ENCODE measurements at regions not wholly inside any gene's neighbourhood (a gene's known extent, or its start where the extent isn't known, plus 50 kb on each side); places are given as distances from the start of the nearest gene placed in this dataset.

DNA sequence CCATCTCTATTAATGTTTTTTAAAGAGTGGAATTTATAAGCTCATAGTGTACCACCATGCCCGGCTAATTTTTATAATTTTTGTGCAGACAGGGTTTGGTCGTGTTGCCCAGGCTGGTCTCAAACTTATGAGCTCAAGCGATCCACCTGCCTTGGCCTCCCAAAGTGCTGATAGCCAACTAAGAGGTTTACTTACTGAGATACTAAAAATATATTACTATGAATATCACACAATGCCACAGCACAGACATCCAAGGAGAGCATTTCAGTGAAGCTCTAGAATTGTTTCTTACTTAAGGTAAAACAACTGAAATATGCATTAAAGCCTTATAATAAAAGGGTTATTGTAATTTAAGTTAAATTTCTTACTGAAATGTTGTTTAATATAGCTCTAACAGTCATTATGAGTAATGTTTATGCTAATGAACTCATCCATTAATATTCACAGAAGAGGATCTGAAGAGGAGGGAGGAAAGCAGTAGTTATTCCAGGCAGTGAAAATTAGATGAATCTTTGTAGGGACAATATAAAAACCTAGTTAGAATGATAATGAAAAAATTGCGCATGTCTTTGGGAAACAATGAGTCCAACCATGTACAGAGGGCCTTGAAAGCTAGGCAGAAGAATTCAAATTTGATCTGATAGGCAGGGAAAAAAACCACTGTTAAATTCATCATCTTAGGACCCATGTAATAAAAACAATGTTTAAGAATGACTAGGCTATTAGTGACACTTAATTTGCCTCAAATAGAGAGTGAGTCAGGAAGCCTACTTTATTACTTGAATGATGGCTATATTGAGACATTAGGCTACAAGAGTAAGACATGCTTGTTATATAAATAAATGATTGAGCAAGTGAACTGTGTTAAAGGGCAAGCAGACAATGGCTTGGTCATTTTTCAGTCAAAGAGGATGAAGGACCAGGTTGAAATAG, 99.2 kb downstream of the SLC41A2 start:
- DNase-seq (ENCODE audit: low spot score): no peak

DNA sequence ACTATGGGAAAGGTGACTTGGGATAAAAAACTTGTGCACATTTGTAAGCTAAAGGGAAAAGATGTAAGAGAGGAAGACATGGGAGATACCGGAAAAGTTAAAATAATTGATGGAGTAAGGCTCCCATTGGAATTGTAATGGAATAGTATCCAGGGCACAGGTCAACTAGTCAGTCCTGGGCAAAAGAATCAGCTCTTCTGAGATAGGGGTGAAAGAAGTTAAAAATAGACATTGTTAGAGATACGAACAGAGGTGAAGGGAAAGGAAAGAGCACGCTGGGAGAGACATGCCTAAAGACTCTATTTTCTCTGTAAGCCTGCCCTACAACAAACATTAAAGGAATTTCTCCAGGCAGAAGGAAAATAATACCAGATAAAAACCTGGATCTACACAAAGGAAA, 101.6 kb downstream of the SLC41A2 start:
- no peak for DNase-seq (ENCODE audit: low spot score)

DNA sequence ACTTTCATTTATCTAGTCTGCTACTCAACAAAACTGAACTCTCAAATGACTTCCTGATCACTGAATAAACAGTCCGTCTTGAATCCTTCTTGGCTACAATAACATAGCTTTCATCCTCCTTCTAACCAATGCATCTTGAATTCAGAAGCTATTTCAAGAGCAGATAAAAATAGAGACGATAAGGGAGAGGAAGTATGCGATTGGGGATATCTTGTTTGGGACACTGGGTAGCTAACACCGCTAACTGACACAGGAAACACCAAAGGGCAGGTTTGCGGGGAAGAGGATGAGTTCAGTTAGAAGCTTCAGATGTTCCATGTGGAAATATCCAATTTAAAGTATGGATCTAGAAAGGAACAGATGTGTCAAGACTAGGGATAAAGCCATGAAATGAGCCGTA, 102.5 kb downstream of the SLC41A2 start:
- no peak for DNase-seq (ENCODE audit: low spot score)

DNA sequence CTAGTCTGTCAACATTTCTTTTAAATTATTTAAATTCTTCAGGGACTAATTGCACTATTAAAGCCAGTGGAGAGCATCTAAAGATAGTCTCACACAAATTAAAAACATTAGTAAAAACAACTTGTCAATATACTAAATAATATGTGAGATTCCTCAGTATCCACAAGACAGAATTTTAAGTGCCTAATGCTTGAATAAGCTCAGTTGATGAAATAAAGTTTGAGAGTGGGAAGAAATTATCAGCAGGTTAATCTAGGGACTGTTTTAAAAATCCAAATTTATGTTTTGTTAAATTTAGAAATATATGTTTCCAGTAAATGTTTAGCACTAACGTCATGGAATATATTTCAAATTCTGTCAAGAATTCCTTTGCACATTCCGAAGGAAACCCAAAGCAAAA, 105.2 kb downstream of the SLC41A2 start:
- DNase-seq (ENCODE audit: low spot score): no peak

DNA sequence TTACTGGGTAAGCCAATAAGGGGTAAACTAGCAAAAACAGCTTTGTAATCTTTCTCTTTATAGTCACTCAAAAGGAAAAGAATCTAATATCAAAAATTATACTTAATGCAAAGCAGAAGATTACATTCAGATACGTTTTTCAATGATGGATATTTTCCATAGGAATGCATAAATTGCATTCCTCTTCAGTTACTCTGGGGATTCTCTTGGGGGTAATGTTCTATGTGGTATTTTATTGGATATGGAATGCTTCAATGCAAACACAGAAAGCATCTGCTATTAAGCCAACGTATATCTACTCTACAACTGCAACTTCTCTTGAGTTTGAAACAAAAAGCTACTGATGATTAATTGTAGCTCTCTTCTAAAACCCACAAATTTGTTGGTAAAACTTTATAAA, 106.0 kb downstream of the SLC41A2 start:
- DNase-seq (ENCODE audit: low spot score): no peak

DNA sequence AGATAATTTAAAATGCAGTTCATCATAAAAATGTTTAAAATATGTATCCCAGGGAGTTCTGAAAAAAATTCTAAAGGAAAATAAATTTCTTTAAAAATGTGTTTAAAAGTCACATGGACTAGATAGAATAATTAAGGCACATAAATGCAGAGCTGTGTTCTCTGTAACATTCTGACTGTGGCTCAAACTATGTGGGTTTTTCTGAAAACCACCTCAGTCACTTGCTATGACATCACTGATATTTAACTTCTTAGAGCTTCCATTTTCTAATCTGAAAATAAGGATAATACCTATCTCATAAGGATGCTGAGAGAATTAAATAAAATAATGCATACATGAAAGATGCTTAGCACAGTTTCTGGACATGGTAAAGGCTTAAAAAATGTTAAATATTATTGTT, 107.3 kb downstream of the SLC41A2 start:
- no peak for DNase-seq (ENCODE audit: low spot score)

DNA sequence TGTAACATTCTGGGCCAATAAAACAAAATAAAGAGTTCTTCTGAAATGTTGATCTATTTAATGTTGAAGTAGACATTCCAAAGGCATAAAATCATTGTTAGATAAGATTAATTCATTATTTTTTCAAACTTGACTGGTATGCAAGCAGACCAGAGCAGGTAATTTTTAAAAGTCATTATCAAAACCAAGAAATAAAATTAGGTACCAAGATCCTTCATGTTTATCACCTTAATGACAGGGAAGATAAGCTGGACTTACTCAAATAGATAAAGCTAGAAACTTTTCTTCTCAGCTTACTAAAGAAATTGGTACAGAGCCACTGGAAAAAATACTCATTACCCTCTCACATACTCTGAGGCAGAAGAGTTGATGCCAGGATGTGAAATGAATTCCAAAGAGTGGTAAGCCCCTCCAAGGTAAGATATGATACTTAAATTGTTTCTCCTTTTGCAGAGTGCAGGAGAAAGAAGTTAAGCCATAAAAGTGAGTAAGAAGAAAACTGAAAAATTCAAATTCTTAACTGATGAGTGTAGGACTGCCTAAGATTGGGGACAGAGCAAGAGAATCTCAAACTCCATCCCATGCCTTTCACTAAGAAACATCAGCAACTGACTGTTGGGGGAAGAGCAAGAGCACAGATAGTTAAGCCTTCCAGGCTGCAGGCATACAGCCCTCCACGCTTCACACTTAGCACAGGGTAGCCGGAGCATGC, 111.9 kb downstream of the SLC41A2 start:
- DNase-seq (ENCODE audit: low spot score): no peak

DNA sequence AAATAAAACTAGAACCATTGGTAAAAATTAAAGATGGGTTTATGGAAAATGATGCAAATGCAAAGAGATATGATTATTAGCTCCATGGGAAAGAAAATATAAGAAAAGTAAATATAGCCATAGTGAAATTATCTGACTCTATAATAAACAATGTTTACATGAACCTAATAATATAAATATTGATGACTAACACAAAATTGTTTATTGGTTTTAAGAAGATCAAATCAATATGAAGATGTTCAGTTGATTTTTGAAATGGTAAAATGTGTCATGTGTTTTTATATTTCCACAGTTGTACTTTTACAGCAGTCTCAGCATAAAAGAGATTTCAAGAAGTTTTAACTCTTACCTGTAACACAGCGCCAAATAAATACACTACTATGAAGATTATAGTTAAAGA, 114.0 kb downstream of the SLC41A2 start:
- DNase-seq (ENCODE audit: low spot score): no peak

DNA sequence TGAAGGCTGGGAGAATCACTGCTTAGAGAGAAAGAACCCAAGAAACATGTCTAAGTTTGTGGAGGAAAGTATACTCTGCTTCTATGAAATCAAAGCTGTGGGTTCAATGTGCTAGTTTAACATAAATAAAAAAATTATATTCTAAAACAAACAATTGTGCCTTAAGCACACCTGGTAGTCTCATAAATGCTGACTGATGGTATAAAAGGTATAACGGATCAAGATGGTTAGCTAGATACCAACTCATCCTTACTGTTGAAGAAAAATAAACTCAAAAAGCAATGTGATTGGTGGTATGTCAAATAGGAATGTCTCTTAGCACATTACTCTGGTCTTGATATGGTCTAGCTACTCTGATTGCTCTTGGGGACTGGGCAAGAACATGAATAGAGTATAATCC, 117.8 kb downstream of the SLC41A2 start:
- DNase-seq (ENCODE audit: low spot score): no peak

DNA sequence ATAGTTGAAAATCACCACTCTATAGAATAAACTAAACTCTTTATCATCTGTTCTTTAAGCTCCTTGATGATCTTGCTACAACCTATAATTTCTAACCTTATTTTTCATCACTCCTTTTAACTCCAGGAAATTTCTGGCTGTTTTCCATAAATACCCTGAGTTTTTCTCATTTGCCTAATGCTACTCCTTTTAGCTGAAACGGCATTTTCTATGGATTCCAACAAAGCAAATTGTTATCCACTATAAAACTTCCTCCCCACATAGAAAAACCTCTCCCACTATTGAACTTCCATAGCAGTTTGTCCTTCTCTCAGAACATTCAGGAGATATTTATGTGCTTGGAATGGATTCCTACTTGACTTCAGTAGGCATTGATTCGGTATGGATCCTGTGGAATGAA, 122.8 kb downstream of the SLC41A2 start:
- DNase-seq (ENCODE audit: low spot score): no peak

DNA sequence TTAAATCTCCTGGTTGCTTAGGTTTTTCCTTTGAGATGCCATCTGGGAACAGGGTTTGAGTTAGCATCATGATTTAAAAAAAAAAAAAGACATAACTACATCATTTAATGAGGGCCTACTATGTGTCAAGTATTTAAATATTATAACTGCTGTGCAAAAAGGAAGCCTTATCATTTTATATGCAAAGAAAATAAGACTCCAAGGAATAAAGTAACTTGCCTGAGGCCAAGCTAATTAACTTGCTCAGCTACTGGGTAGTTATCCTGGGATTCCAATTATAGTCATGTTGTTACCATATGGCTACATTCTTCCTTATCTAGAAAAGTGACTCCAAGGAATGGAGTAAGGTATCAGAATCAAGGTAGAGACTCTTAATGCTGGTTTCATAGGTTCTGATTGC, 123.5 kb downstream of the SLC41A2 start:
- no peak for DNase-seq (ENCODE audit: low spot score)

DNA sequence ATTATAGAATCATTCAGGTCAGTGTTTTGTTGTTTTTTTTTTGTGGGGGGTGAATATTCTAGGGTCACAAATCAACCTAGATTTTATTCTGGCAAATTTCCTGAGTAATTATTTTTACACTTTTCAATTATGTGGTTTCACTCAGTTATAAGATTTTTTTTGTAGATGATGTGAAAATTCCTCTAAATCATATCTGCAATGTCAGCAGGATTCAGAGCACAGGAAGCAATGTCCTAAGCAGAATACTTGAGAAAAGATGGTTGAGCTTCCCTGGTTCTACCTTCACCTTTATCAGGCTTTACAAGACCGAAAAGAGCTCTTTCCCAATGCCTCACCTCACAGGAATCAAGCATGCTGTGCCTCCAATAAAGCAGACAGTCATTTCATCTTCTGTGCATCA, 124.3 kb downstream of the SLC41A2 start:
- no peak for DNase-seq (ENCODE audit: low spot score)

DNA sequence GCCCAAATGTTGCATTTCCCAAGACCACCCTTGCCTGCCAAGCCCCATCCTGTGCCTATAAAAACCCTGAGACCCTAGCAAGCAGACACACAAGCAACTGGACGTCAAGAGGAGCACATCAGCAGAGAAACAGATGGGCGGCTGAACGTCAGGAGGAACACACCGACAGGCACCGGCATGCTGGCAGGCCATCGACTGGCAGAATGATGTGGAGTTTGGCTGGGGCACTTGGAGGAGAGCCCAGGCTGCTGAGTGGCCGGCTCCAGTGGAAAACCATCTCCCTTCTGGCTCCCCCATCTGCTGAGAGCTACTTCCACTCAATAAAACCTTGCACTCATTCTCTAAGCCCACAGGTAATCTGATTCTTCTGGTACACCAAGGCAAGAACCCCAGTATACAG, 130.1 kb downstream of the SLC41A2 start:
- no peak for DNase-seq (ENCODE audit: low spot score)

DNA sequence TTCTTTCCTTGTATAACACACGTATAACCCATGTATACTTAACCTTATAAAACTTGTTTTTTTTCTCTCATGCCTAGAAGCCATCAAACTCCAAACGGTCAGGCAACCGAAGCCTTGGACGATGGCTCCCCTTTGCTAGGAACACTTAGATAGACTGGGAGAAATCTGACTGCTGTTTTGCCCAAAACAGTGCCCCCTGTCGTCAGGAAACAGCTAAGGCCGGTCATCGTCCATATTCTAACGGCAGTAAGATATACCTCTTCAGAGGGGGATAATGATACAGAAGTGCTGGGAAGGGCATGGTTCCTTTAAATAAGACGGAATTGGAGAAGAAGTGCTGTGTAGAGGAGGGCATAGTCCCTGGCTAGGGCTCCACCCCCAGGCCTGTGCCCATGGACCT, 130.5 kb downstream of the SLC41A2 start:
- peak; percentile 29 for DNase-seq (ENCODE audit: low spot score)

DNA sequence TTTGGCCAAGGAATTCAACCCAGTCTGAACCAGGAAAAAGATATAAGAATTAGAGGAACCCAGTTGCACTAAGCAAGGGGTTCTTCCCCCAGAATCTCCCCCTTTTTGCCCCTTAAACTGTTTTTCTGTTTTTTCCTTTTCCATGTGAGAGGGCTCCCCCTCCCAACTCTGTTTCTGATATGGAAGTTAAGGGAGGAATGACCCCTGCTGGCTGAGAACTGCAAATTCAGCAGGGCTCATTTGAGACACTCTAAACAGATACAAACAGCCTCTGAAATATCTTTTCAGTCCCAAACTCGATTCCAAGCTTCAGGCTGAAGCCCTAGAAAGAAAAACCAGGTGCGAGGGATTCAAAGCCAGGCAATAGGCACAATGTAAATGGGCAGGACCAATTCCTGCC, 132.7 kb downstream of the SLC41A2 start:
- peak; percentile 37 for DNase-seq (ENCODE audit: low spot score)

DNA sequence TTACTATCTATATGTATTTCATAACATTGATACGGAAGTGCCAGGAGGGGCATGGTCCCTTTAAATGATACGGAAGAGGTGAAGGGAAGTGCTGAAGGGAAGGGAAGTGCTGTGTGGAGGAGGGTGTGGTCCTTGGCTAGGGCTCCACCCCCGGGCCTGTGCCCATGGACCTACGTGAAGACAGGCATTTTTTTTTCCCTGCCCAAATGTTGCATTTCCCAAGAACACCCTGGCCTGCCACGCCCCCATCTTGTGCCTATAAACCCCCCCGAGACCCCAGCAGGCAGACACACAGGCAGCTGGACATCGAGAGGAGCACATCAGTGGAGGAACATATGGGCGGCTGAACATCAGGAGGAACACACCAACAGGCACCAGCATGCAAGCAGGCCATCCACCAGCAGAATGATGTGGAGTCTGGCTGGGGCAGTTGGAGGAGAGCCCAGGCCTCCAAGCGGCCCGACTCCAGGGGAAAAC, 134.1 kb downstream of the SLC41A2 start:
- no peak for DNase-seq (ENCODE audit: low spot score)

DNA sequence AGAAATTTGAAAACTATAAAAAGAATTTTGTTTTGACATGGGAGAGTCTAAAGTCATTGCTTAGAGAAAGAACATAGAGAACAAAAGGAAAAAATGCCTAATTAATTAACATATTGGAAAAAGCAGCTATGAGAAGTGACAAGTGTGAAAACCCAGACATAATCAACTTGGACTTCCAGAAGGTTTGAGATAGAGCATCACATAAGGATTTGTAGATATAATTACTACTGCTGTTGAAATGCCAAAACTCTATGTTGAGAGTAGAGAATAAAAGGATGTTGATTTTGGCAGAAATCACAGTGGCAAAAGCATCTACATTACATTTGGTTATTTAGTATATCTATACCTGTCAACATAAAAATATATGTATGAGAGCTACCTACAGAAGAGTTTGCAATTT, 135.1 kb downstream of the SLC41A2 start:
- no peak for DNase-seq (ENCODE audit: low spot score)

DNA sequence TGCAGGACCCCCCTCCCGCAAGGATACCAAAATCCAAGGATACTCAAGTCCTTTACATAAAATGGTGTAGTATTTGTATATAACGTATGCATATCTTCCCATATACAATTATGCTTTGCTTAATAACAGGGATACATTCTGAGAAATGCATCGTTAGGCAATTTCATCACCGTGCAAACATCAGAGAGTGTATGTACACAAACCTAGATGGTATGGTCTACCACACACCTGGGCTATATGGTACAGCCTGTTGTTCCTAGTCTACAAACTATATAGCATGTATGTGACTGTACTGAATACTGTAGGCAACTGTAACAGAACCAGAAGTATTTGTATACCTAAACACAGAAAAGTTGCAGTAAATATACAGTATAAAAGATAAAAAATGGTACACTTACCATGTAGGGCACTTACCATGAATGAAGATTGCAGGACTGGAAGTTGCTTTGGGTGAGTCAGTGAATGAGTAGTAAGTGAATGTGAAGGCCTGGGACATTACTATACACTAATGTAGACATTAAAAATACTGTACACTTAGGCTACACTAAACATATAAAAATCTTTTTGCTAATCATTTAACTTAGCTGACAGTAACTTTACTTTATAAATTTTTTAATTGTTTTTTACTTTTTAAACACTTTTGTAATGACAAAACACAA, 141.1 kb downstream of the SLC41A2 start:
- DNase-seq (ENCODE audit: low spot score): no peak

DNA sequence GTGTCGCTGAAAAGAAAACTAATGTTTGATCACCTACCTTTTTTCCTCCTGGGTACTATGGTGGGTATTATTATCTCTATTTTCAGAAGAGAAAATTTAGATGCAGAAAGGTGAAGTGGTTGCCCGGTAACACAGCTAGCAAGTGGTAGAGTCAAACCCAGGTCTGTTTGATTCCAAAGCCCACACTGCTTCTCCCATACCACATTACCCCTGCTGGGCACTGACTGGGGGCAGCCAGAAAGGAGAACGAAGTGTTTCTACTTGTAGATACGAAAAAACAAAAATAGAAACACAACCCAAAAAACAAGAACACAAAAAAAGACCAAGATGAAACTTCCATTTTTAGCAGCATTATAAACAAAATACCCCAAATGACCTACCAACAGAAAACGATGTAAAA, 142.2 kb downstream of the SLC41A2 start:
- no peak for DNase-seq (ENCODE audit: low spot score)

DNA sequence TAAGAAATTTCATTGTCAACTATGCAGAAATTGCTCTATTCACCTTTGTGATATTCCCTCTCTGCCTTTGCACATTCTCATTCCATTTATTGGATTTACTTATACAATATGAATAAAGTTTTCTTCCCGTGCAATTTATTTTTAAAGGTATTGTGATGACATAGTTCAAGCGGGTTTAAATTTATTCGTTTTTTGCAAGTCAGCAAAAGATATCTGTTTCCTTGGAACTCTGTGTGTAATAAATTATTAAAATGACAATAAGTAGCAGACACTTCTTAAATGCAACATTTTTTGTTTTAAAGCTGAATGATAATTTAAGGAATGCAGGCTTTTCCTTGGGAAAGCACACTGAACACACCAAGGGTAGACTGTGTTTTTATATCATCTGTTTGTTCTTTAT, 143.1 kb downstream of the SLC41A2 start:
- no peak for DNase-seq (ENCODE audit: low spot score)

Data from hematopoietic multipotent progenitor cell treated with erythropoietin and hydrocortisone succinate and interleukin-3 and kit ligand, for 15 days (in vitro differentiated cells).